ENCODE measurements at regions not wholly inside any gene's neighbourhood (a gene's known extent, or its start where the extent isn't known, plus 50 kb on each side); places are given as distances from the start of the nearest gene placed in this dataset.
"Not testable (repeated sequence)": the region's sequence is repeated elsewhere in the genome, so short reads cannot be mapped to it uniquely, and the experiment has no call there.

DNA sequence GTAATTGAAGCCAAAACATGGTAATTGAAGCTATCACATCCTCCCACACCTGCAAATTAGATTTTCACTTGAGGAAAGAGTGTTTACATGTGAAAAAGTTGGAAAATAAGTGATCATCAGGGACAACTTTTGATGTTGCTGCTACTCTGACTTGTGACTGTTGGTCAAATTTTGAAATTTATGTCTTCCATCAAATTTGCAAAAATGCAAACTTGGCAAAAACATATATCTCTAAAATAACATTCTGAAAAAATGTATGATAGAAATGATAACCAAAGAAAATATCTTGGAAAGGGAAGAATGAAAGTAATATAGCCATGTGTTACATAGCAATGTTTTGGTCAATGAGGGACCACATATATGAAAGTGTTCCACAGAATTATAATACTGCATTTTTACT lies 703.9 kb upstream of the SEMA6D start:
- DNase-seq = no peak

DNA sequence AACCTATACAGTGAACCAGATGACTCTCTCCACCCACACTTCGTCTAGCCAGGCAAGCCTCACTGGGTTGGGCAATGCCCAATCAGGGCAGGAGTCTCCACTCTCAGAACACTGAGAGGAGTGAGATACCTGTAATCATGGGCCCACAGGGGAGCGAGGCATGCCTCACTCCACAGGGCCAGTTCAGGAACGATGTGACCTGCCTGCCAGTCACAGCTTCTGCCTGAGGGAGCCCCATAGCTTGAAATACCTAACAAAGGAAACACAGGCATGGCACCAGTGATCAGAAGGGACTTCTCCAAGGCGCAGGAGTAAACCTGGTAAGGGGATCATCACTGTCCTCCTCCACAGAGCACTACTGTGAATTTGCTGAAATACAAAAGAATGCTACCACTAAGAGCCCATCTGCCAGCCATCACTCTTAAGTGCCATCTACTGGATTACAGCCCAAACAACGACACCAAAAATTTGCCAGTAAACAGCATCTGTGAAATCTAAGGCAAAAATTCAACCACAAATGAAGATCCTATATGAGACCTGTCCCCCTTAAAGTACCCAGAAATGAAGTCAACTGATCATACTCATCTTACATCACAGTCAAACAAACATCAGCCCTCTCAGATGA lies 689.9 kb upstream of the SEMA6D start:
- no peak for DNase-seq

DNA sequence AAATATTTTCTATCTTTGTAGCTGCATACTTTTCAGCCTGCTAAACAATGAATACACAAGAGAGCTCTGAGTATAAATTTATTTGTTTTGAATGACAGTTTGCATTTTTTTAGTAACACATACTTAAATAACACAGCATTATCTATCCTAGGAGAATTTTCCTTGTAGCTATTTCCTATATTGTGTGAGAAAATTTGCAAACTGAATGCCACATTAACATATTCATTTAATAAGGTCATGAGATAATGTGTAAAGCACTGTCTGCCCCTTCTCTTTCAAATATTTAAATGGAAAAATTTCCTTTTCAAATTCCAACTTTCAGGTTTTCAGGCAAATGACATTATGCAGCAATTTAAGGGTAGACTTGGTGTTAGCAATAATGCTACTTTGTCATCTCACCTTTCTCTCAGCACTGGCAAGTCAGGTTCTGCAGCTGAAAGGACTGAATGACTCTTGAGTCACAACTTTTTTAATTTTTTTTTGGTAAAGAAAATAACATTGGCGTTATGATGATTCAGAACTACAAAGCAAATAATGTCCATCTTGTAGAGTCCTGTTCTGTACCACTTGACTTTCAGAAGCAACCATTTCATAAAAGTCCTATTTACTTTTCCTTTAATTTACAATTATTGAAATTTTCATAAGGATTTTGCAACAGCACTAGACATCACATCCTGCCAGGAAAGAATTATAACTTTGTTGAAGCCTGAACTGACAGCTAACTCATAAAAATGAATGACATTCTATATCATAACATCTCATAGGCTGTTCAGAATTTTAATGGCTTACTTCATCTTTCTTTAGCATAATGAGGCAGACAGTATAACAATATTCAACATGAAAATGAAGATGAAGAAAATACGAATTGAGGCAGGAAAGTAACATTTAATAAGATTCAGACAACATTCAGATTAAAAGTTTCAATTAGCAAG lies 681.6 kb upstream of the SEMA6D start:
- no peak for DNase-seq

DNA sequence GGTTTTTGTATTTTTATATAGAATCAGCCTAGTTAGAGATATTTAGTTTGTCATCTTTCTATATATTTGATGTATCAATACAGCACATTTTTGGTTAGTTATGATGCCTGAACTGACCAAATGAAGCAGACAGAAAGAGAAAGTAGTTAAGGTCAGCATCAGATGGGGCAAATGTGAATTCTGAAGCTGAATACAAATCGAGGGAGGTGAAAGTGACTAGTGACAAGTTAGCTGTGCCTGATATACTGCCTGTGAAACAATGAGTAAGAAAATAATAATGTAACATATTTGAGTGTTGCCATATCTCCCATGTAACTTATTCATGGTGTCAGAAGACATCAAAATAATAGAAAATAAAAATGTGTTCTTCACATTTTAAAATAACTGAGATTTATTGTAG lies 680.3 kb upstream of the SEMA6D start:
- no peak for DNase-seq

DNA sequence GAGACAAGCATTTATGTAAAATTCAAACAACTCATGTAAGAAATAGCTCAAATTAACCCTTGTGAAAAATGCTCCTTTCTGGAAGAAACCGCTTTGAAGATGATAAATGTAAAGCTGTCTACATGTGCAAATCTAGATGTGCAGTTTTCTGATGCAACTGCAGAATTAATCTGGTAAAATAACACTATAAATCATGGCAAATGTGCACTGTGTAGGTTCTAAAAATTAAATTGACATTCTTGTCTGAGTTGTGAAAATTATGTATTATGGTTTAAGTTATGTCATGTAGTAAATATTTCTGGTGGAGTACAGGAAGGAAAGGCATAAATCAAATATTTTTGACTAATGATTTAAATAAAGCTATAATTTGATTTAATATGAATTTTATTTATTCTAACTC lies 678.1 kb upstream of the SEMA6D start:
- DNase-seq = no peak

DNA sequence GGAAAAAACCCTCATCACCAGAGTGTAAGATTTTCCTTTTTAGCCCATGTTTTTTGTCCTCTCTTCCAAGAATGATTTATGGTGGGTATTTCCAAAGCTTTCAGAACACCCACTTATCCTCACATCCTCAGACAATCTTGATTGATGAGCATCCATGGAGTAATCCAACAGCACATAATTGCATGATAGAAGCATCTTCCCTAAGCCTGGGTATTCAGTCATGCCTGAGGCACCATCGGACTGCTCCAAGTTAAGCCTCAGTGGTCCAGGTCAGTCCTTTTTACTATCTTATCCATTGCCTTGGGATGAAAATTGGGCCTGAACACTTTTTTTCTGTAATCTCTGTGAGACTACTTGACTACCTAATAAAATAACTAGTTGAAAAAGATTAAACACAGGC lies 676.0 kb upstream of the SEMA6D start:
- DNase-seq = no peak

DNA sequence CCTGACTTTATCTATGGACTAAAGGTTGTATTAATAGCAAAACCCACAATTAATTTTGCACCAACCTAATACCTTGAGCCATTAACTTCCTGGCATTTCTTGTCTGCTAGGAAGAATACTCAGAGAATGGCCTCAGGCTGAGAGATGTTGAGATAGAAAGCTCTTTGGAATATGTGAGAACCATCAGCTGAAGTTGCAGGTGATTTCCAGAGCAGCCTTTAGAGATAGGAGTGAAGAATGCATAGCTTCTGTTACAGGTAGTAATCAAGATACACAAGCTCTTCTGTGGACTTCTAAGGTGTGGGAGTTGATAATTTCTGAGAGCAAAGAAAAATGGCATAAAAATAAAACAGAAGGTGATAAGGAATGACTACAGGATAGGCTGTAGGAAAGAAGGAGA lies 669.3 kb upstream of the SEMA6D start:
- DNase-seq = not testable (repeated sequence)

DNA sequence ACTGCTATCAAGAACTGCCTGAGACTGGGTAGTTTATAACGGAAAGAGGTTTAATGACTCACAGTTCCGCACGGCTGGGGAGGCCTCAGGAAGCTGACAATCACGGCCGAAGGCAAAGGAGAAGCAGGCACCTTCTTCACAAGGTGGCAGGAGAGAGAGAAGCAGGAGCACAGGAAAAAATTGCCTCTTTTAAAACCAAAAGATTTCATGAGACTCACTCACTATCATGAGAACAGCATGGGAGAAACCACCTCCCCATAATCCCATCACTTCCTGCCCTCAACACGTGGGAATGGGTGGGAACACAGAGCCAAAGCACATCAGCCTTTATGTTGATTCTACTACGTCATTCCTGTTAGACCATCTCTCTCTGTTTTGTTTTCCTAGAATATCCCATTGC lies 650.9 kb upstream of the SEMA6D start:
- DNase-seq = no peak

DNA sequence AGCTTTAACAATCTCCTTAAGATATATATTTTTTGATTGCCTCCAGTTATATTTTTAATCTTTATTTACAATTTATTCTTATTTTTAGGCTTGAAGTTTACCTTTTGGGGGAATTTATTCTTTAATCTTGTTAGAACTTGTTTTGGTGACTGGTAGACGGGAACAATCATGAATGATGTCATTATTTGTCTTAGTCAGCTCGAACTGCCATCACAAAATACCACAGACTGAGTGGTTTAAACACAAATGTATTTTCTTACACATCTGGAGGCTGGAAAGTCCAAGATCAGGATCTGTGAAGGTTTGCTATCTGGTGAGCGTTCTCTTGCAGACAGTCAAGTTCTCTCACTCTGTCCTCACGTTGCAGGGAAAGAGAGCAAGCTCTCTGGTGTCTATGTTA lies 639.5 kb upstream of the SEMA6D start:
- DNase-seq = not testable (repeated sequence)

DNA sequence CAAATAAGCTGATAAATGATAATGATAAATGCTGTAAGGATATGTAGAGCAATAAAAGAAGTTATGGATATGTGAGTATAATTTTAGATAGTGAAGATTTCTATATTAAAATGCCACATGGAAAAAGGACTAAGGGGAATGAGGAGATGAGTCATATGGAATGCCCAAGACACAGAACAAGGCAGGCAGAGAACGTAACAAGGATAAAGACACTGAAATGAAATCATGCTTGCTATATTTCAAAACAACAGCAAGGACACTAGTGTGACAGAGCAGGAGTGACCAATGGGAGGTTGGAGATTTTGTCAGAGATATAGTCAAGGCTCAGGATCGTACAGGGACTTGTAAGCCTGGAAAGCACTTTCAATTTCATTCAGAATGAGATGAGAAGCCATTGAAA lies 621.5 kb upstream of the SEMA6D start:
- no peak for DNase-seq

DNA sequence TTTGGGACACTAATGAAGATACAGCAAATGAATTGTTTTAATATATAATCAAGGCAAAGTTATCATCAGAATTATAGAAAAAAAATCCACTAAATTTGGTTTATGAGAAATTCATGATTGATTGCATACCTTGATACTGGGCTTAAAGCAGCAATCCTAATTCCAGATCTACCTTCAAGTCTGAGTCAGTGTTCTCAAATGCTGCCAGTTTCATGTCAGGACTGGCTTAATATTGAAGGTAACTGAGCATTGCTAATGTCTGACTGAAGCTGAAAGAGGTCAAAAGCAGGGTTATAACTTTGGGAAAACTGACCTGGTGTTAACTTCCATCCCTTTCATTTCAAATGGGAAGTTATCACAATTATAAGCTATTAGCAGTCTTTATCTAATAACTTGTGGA lies 618.8 kb upstream of the SEMA6D start:
- DNase-seq = not testable (repeated sequence)

DNA sequence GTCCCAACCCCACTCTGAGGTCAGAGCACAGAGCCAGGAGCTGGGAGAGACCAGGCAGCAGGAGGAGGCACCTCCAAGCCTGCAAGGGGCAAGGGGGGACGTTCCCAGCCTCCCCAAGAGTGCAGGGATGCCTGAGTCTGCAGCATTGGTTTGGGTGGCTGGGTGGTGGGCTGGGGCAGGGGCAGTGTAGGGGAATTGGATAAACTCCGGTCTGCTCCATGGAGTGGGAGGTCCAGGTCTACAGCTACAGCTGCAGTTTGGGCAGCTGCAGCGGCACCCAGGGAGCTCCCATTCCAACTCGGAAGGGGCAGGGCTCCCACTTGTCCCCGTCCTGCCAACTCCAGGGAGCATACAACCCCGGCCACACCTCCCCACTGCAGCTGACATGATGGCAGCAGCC lies 617.5 kb upstream of the SEMA6D start:
- DNase-seq = not testable (repeated sequence)

DNA sequence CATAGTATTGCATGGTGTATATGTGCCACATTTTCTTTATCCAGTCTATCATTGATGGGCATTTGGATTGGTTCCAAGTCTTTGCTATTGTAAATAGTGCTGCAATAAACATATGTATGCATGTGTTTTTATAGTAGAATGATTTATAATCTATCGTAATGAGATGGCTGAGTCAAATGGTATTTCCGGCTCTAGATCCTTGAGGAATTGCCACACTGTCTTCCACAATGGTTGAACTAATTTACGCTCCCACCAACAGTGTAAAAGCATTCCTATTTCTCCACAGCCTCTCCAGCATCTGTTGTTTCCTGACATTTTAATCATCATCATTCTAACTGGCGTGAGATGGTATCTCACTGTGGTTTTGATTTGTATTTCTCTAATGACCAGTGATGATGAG lies 608.5 kb upstream of the SEMA6D start:
- not testable (repeated sequence) for DNase-seq

DNA sequence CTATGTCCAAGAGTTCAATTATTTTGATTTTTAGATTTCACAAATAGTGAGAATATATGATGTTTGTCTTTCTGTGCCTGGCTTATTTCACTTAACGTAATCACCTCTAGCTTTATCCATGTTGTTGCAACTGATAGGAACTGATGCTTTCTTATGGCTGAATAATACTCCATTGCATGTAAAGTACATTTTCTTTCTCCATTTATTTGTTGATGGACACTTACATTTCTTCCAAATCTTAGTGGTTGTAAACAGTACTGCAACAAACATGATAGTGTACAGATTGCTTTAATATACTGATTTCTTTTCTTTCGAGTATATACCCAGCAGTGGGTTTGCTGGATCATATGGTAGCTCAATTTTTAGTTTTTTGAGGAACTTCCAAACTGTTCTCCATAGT lies 600.6 kb upstream of the SEMA6D start:
- no peak for DNase-seq

DNA sequence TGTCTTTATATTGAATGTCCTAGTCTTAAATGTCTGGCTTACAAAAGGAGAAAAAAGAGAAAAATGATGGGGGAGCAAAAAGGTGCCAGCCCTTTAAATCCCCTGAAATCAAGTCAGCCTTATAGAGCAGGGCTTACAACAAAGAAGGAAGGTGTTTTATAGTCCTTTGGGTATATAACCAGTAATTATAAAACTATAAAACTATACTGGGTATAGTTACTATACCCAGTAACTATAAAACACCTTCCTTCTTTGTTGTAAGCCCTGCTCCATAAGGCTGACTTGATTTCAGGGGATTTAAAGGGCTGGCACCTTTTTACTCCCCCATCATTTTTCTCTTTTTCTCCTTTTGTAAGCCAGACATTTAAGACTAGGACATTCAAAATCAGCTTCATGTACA lies 598.0 kb upstream of the SEMA6D start:
- no peak for DNase-seq

DNA sequence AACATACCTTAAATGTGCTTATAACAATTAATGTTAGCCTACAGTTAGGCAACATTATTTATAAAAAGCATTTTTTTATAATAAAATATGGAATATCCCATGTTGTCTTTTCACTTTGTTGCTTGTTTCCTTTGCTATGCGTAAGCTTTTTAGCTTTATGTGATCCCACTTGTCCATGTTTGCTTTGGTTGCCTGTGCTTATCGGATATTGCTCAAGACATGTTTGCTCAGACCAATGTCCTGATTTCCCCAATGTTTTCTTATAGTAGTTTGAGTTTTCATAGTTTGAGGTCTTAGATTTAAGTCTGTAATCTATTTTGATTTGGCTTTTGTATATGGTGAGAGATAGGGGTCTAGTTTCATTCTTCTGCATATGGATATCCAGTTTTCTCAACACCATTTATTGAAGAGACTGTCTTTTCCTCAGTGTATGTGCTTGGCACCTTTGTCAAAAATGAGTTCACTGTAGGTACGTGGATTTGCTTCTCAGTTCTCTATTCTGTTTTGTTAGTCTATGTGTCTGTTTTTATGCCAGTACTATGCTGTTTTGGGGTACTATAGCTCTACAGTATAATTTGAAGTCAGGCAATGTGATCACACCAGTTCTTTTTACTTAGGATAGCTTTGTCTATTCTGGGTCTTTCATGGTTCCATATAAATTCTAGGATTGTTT lies 592.7 kb upstream of the SEMA6D start:
- DNase-seq = no peak

DNA sequence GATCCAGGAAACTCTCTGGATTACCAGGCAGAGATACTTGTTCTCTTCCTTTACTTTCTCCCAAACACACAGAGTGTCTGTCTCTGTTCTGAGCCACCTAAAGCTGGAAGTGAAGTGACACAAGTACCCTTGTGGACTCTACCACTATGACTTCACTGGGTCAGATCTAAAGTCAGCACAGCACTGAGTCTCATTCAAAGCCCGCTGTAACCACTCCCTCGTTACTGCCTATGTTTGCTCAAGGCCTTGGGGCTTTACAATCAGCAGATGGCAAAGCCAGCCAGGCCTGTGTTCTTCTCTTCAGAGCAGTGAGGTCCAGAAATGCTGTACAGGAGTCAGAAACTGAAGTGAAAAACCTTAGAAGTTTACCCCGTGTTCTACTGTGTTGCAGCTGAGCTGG lies 588.3 kb upstream of the SEMA6D start:
- DNase-seq = no peak

DNA sequence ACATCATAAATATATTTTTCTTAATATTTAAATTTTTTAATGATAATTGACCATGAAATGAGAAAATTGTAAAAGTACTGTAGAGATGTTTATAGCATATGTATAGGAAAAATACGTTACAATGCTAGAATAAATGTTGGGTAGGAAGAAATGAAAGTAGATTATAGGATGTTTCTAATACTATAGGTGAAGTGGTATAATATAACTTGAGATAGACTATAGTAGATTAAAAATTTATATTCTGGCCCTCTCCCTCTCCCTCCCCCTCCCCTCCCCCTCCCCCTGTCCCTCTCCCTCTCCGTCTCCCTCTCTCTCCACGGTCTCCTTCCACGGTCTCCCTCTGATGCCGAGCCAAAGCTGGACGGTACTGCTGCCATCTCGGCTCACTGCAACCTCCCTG lies 585.9 kb upstream of the SEMA6D start:
- not testable (repeated sequence) for DNase-seq

DNA sequence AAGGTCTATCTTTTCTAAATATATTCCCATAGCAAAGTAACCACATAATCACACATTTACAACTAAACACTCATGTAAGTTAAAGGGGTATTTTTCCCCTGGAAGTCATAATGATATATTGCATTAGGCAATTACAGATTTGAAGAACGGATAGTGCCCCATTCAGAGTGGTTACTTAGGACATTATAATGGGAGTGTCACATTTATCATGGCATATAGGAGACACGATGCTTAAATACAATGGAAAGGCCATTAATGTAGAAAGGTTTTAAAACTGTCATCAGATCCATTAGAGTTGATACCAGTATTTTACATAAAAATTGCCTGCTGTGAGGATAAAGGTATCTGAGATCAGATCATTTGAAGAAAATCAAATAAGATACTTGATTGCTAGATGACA lies 582.0 kb upstream of the SEMA6D start:
- DNase-seq = no peak

DNA sequence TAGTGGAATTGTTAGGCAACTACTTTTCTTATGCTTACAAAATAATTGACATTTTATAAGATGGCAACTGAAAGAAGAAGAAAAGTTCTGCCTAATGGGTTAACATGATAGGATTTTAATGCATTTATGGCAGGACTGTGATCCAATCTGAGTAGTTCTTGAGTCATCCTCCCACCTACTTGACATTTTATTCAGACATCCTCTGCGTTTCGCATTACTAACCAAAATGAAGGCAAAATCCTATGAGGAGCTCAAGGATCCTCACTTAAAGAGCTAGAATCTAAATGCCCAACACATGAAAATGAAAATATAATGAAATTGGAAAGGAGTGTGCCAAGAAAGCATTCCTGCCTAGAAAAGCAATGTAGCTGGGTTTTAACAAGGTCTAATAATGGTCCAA lies 581.1 kb upstream of the SEMA6D start:
- DNase-seq = no peak

DNA sequence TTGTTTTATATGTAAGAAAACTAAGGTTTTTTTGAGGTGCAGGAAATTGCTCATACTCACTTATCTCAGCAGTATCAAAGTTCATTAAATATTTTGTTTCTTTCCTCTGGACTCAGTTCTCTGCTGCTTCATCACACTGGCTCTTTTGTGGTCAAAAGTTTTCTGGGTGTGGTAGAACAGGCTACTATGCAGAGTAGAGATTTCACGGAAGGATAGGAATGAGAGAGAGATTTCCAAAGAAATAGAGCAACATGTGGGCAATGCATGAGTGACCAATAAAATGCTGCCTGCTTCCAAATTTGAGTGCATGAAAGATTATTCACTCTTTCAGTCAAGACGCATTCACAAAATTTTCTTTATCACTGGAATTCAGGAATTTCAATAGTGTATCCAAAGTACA lies 577.3 kb upstream of the SEMA6D start:
- no peak for DNase-seq

DNA sequence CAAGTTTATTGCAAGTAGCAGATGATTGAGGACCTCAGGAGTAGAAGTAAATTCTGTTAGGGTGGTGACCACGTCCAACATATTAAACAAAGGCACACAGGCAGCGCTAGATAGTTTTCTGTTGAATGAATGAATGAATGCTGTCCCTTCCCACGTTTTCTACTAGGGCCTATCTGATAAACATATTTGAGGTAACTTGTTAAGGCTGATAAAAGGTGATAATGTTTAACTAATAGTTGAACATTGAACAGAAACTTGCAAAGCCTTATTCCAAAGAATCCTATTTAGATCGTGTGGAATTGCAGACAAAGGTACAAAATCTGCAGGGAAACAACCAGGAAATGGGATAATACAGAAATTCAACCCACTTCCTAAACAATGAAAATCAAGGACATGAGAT lies 559.5 kb upstream of the SEMA6D start:
- no peak for DNase-seq

DNA sequence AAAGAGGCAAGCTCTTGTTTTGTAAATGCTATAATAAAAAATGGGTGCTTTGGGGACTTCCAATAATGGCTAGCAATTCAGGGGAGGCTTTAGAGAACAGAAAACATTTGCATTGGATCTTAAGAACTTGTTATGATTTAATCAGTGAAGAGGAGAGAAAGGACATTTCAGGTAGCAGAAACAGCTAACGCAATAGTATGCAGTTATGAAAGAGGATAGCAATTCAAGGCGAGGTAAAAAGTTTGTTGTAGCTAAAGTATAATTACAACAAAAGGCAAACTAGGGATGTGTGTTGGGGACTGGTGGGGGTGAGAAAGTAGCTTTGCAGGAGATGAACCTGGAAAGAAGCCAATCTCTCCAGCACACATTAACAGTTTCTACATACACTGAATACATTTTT lies 558.7 kb upstream of the SEMA6D start:
- no peak for DNase-seq

DNA sequence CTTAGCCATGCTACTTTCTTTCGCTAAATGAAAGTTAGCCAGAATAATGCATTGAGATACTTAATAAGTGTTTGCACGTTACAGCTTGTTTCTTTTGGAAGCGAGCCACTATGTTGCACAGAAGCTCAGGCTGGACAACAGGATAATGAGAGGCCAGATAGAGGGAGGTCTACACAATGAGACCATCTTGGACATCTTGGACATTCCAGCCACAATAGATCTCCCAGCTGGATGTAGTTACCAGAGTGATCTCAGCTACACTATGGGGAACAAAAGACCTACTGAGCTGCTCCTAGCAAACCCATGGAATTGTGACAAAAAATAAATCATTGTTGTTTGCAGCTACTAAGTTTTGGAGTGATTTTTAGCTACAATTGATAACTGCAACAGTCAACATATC lies 540.1 kb upstream of the SEMA6D start:
- no peak for DNase-seq

Data from activated CD4-positive, alpha-beta T cell treated with anti-CD3 and anti-CD28 coated beads, Interleukin-2, amount 50 U/mL, for 48 hours (primary cell).